Testis (tissue), 2 donors: ENCODE measurements at regions not wholly inside any gene's neighbourhood (a gene's known extent, or its start where the extent isn't known, plus 50 kb on each side); places are given as distances from the start of the nearest gene placed in this dataset.

ENCODE experiments used
- CTCF ChIP-seq, 3 experiments: fragments of 450-650 bp in 2 of 3; fragments of 200-600 bp in 1 of 3; sonication (generic) in 1 of 3; IDR thresholded peaks; one replicate each; pipeline ENCODE4 v1.5.1; 2016 to 2019; ENCODE audit warnings: antibody characterized with exemption in 3 of 3, mild to moderate bottlenecking in 2 of 3, moderate library complexity in 1 of 3
- POLR2A ChIP-seq: fragments of 450-650 bp; IDR thresholded peaks from one replicate; pipeline ENCODE4 v1.6.1; 2017; ENCODE audit warnings: antibody characterized with exemption, mild to moderate bottlenecking, moderate library complexity

GRCh38 chr4:138706201-138706600 lies 309.4 kb upstream of the NOCT start:
- TF ChIP-seq CTCF (IDR thresholded peaks at IDR 0.05) (no peak), POLR2A (no peak)
